ENCODE measurements at regions not wholly inside any gene's neighbourhood (a gene's known extent, or its start where the extent isn't known, plus 50 kb on each side); places are given as distances from the start of the nearest gene placed in this dataset.
A peak's percentile ranks its signal among the peaks of the same experiment; 100 is the strongest.

DNA sequence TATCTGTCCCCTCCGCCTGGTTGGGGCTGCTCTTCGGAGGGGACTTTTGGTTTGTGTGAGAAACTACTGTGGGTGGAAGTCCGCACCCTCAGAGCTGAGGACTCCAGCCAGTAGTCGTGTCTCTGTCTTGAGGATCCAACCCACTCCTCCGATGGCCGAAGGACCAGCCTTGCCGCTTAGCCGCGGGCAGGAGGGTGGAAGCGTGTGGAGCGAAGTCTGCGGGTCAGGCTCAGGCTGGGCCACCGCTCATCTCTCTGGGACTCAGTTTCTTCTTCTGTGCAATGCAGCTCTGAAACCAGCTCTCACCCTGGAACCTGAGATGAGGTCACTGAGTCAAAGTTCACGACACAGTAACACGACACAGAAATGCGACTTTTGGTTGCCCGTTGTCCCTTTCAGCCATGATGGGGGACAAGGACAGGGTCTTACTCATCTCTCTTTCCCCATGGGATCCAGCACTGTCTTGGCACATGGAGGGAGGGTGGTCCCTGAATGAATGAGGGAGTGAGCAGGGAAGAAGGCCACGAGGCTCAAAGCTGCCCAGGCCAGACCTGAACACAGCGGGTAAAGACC, 133.3 kb upstream of the PODXL start:
- no peak for TF ChIP-seq CTCF (IDR thresholded peaks at IDR 0.05)
- H3K36me3 Mint-ChIP-seq (ENCODE audit: low read depth), result no peaks in the 10 kb centered on the region
- no peaks in the 10 kb centered on the region for H3K4me1 Mint-ChIP-seq (ENCODE audit: low read depth)
- Histone ChIP-seq H3K36me3 (ENCODE audit: insufficient read depth, low read length) (no peaks in the 10 kb centered on the region), H3K4me3 (ENCODE audit: low read length) (no peak overlapping the region), H3K27ac (ENCODE audit: low read depth in 1 of 2, low read length in 2 of 2) (no peak overlapping the region), H3K27me3 (ENCODE audit: control insufficient read depth in 1 of 2, insufficient read depth in 2 of 2, low read length in 2 of 2) (peaks cover 6 to 15% of the 10 kb centered on the region in 2 experiments), H3K9me3 (ENCODE audit: control insufficient read depth in 1 of 2, insufficient read depth in 1 of 2, low read length in 2 of 2) (peaks cover 0 to 7% of the 10 kb centered on the region in 2 experiments), H3K4me1 (ENCODE audit: insufficient read depth, low read length) (peaks cover 6% of the 10 kb centered on the region)
- no peaks in the 10 kb centered on the region for H3K9me3 Mint-ChIP-seq
- DNase-seq (no peak), ATAC-seq (ENCODE audit: poor library complexity) (no peak)
- peaks cover 67% of the 10 kb centered on the region for H3K27me3 Mint-ChIP-seq
- intact Hi-C loops (cut with DNase I, micrococcal nuclease), result loop anchor here (5.0 kb wide), 3 partner anchors 893 to 1743 kb away; no protein-coding TSS in a partner anchor
- POLR2A ChIA-PET, result no interaction called here
- H3K27ac Mint-ChIP-seq, result no peak overlapping the region
- no peak overlapping the region for H3K4me3 Mint-ChIP-seq
- CTCF ChIA-PET, result interaction anchor here (1.4 kb wide), 1 partner anchor 891 kb away, joined by 3 read pairs; no protein-coding TSS in a partner anchor

- CTCF ChIA-PET, result interaction anchor here (1.4 kb wide), 1 partner anchor 892 kb away, joined by 3 read pairs; no protein-coding TSS in a partner anchor
- POLR2A ChIA-PET, result no interaction called here
- no peaks in the 10 kb centered on the region for H3K36me3 ChIP-seq (ENCODE audit: insufficient read depth, low read length)
- H3K27ac ChIP-seq (ENCODE audit: low read depth in 1 of 2, low read length in 2 of 2), result no peak overlapping the region
- ATAC-seq (ENCODE audit: poor library complexity) (peak; percentile 64), DNase-seq (peak; percentile 22 to 67 (median 40))
- H3K4me3 ChIP-seq (ENCODE audit: low read length), result no peak overlapping the region
- TF ChIP-seq CTCF (IDR thresholded peaks at IDR 0.05), result peak; percentile 73
- Mint-ChIP-seq H3K4me3 (no peak overlapping the region), H3K36me3 (ENCODE audit: low read depth) (no peaks in the 10 kb centered on the region), H3K9me3 (no peaks in the 10 kb centered on the region), H3K27ac (no peak overlapping the region), H3K4me1 (ENCODE audit: low read depth) (no peaks in the 10 kb centered on the region), H3K27me3 (peaks cover 65% of the 10 kb centered on the region)
- peaks cover 0 to 7% of the 10 kb centered on the region in 2 experiments for H3K9me3 ChIP-seq (ENCODE audit: control insufficient read depth in 1 of 2, insufficient read depth in 1 of 2, low read length in 2 of 2)
- H3K4me1 ChIP-seq (ENCODE audit: insufficient read depth, low read length), result peaks cover 6% of the 10 kb centered on the region
- intact Hi-C loops (cut with DNase I, micrococcal nuclease), result loop anchor here (5.0 kb wide), 3 partner anchors 893 to 1743 kb away; no protein-coding TSS in a partner anchor
- H3K27me3 ChIP-seq (ENCODE audit: control insufficient read depth in 1 of 2, insufficient read depth in 2 of 2, low read length in 2 of 2), result peaks cover 6 to 15% of the 10 kb centered on the region in 2 experiments
These were observed 132.6 kb upstream of the PODXL start for GRCh38 chr7:131688738-131689661.

DNA sequence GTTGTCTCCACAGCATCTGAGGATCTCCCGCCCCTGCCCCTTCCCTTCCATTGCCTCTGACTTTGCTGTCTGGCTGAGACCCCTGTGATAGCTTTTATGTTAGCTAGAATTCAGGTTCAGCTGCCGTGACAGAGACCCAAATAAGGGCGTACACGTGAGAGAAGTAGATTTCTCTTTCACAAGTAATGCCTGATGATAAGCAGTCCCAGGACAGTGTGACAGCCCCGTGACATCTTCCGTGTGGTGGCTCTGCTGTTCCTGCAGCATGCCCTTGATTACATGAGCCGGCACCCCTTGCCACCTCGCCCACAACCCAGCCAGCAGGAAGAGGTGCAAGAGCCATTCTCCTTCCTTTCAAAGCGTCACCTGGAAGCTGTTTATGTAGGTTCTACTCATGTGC, 130.9 kb upstream of the PODXL start:
- H3K4me1 Mint-ChIP-seq (ENCODE audit: low read depth), result no peaks in the 10 kb centered on the region
- H3K36me3 Mint-ChIP-seq (ENCODE audit: low read depth), result no peaks in the 10 kb centered on the region
- no peaks in the 10 kb centered on the region for H3K9me3 Mint-ChIP-seq
- Histone ChIP-seq H3K36me3 (ENCODE audit: insufficient read depth, low read length) (no peaks in the 10 kb centered on the region), H3K4me3 (ENCODE audit: low read length) (no peak overlapping the region), H3K27ac (ENCODE audit: low read depth in 1 of 2, low read length in 2 of 2) (no peak overlapping the region), H3K27me3 (ENCODE audit: control insufficient read depth in 1 of 2, insufficient read depth in 2 of 2, low read length in 2 of 2) (peaks cover 9 to 18% of the 10 kb centered on the region in 2 experiments), H3K4me1 (ENCODE audit: insufficient read depth, low read length) (peaks cover 6% of the 10 kb centered on the region), H3K9me3 (ENCODE audit: control insufficient read depth in 1 of 2, insufficient read depth in 1 of 2, low read length in 2 of 2) (peaks cover 0 to 5% of the 10 kb centered on the region in 2 experiments)
- H3K27me3 Mint-ChIP-seq, result peaks cover 58% of the 10 kb centered on the region
- no peak overlapping the region for H3K4me3 Mint-ChIP-seq
- ChIA-PET CTCF (interaction anchor here (1.1 kb wide), 1 partner anchor 16 kb away, joined by 3 read pairs; no protein-coding TSS in a partner anchor), POLR2A (no interaction called here)
- DNase-seq (no peak), ATAC-seq (ENCODE audit: poor library complexity) (no peak)
- no peak overlapping the region for H3K27ac Mint-ChIP-seq
- intact Hi-C loops (cut with DNase I, micrococcal nuclease), result loop anchor here (5.0 kb wide), 3 partner anchors 895 to 1745 kb away; no protein-coding TSS in a partner anchor
- no peak for TF ChIP-seq CTCF (IDR thresholded peaks at IDR 0.05)
